HG03378 (cell line): ENCODE measurements at regions not wholly inside any gene's neighbourhood (a gene's known extent, or its start where the extent isn't known, plus 50 kb on each side); places are given as distances from the start of the nearest gene placed in this dataset.

Experiments
- ATAC-seq: cut with Tn5 transposase; IDR thresholded peaks from one replicate; pipeline ENCODE4 v1.9.1; 2021; ENCODE audit warnings: mild to moderate bottlenecking, moderate library complexity; ENCODE audit not compliant: unreplicated experiment

GRCh38 chrX:10047133-10047532 is 80.0 kb downstream of the CLDN34 start:
- ATAC-seq: no peak

GRCh38 chrX:10047631-10048030 is 80.5 kb downstream of the CLDN34 start:
- no peak for ATAC-seq

GRCh38 chrX:10048076-10048475 is 80.9 kb downstream of the CLDN34 start:
- ATAC-seq: no peak

- ATAC-seq: no peak
Measured at GRCh38 chrX:10048707-10049106, 81.5 kb downstream of the CLDN34 start.

GRCh38 chrX:10049236-10049635 is 82.1 kb downstream of the CLDN34 start:
- ATAC-seq: no peak

GRCh38 chrX:10050481-10050880 is 83.3 kb downstream of the CLDN34 start:
- ATAC-seq: no peak

GRCh38 chrX:10051866-10052480 is 84.8 kb downstream of the CLDN34 start:
- no peak for ATAC-seq

GRCh38 chrX:10052906-10053625 is 85.9 kb downstream of the CLDN34 start:
- ATAC-seq: no peak

GRCh38 chrX:10054396-10054795 is 87.2 kb downstream of the CLDN34 start:
- ATAC-seq: no peak

- ATAC-seq: no peak
Measured at GRCh38 chrX:10055430-10055829, 88.3 kb downstream of the CLDN34 start.

- ATAC-seq: peak; percentile 94
Measured at GRCh38 chrX:10062352-10062751, 94.4 kb upstream of the CLCN4 start.

- ATAC-seq: no peak
Measured at GRCh38 chrX:10062980-10063379, 93.8 kb upstream of the CLCN4 start.

- ATAC-seq: no peak
Measured at GRCh38 chrX:10064736-10065135, 92.0 kb upstream of the CLCN4 start.

- ATAC-seq: no peak
Measured at GRCh38 chrX:10070714-10071436, 85.9 kb upstream of the CLCN4 start.

- ATAC-seq: no peak
Measured at GRCh38 chrX:10071451-10072144, 85.2 kb upstream of the CLCN4 start.

- no peak for ATAC-seq
Measured at GRCh38 chrX:10072786-10073568, 83.8 kb upstream of the CLCN4 start.

- ATAC-seq: no peak
Measured at GRCh38 chrX:10073671-10074070, 83.1 kb upstream of the CLCN4 start.

- no peak for ATAC-seq
Measured at GRCh38 chrX:10074241-10074941, 82.4 kb upstream of the CLCN4 start.

GRCh38 chrX:10076765-10077164 is 80.0 kb upstream of the CLCN4 start:
- no peak for ATAC-seq
